Prostate gland (tissue), 2 donors: ENCODE measurements at regions not wholly inside any gene's neighbourhood (a gene's known extent, or its start where the extent isn't known, plus 50 kb on each side); places are given as distances from the start of the nearest gene placed in this dataset.

Experiments used
- CTCF ChIP-seq, 4 experiments: fragments of 200-600 bp in 2 of 4; fragments of 450-650 bp in 2 of 4; sonication (generic) in 2 of 4; IDR thresholded peaks; 1 replicate in 3 of 4; 2 replicates in 1 of 4; pipeline ENCODE4 v1.5.1; 2016 to 2019; ENCODE audit warnings: antibody characterized with exemption in 4 of 4, mild to moderate bottlenecking in 2 of 4, moderate library complexity in 2 of 4
- POLR2A ChIP-seq: fragments of 450-650 bp; IDR thresholded peaks from one replicate; pipeline ENCODE4 v1.6.1; 2016; ENCODE audit warnings: antibody characterized with exemption, mild to moderate bottlenecking

GRCh38 chr6:144823131-144823530 is 538.0 kb downstream of the UTRN start:
- TF ChIP-seq CTCF (IDR thresholded peaks at IDR 0.05) = no peak
- no peak for TF ChIP-seq POLR2A
